ENCODE measurements at regions not wholly inside any gene's neighbourhood (a gene's known extent, or its start where the extent isn't known, plus 50 kb on each side); places are given as distances from the start of the nearest gene placed in this dataset.

DNA sequence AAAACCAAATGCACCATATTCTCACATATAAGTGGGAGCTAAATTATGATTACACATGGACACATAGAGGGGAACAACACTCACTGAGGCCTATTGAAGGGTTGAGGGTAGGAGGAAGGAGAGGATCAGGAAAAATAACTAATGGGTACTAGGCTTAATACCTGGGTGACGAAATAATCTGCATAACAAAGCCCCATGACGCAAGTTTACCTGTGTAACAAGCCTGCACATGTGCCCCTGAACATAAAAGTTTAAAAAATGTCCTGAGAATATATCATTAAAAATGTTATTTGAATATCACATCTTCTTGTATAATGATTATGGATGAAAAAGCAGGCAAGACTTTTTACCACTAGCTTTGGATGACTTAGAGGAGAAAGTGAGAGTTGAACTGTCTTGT, 138.0 kb upstream of the NOVA1 start:
- no peaks in the 10 kb centered on the region for H3K27me3 ChIP-seq (ENCODE audit: low read length)
- H2AFZ ChIP-seq (ENCODE audit: low read depth, low read length, severe bottlenecking) = no peak overlapping the region
- no peaks in the 10 kb centered on the region for H3K9me3 ChIP-seq (ENCODE audit: insufficient read depth, low read length)
- H3F3A ChIP-seq (ENCODE audit: insufficient read depth) = no peaks in the 10 kb centered on the region
- TF ChIP-seq EZH2phosphoT487 (conservative IDR thresholded peaks at IDR 0.05; ENCODE audit: low read length) = no peak
- no peak for TF ChIP-seq CTCF (IDR thresholded peaks at IDR 0.05; ENCODE audit: insufficient read depth, low read length, poor library complexity, severe bottlenecking)
- no peak overlapping the region for H3K27ac ChIP-seq (ENCODE audit: low read depth, low read length)
- H3K9ac ChIP-seq (ENCODE audit: low read length) = no peak overlapping the region
- no peak overlapping the region for H3K4me2 ChIP-seq (ENCODE audit: low read depth, low read length, poor library complexity, severe bottlenecking)
- H4K20me1 ChIP-seq (ENCODE audit: low read depth, low read length) = no peaks in the 10 kb centered on the region
- H3K4me3 ChIP-seq (ENCODE audit: insufficient read depth, low read length, poor library complexity, severe bottlenecking) = no peak overlapping the region
- H3K79me2 ChIP-seq (ENCODE audit: insufficient read depth, low read length) = no peaks in the 10 kb centered on the region
- no peaks in the 10 kb centered on the region for H3K36me3 ChIP-seq (ENCODE audit: low read length)
- H3K9me2 ChIP-seq (replicated peaks; ENCODE audit: insufficient read depth, low read length) = no peaks in the 10 kb centered on the region

DNA sequence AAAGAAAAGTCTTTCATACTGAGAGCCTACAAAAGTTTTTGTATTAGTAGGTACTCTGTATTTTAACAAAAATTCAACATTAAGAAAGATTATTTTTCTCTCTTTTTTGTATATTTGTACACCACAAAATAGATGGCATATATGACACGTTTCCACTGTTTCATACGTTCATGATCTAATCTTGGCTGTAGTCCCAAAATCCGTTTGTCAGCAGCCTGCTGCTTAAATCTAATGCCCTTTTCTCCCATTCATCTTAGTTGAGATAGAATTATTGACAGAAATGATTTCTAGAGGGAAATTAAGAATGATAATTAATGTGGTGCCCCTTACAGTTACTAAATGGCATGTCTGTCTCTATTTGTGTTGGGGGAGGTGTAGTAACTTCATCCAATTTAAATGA, 140.7 kb upstream of the NOVA1 start:
- no peaks in the 10 kb centered on the region for H3K79me2 ChIP-seq (ENCODE audit: insufficient read depth, low read length)
- no peaks in the 10 kb centered on the region for H3K27me3 ChIP-seq (ENCODE audit: low read length)
- no peak overlapping the region for H3K9ac ChIP-seq (ENCODE audit: low read length)
- no peaks in the 10 kb centered on the region for H3K9me2 ChIP-seq (replicated peaks; ENCODE audit: insufficient read depth, low read length)
- H3F3A ChIP-seq (ENCODE audit: insufficient read depth) = no peaks in the 10 kb centered on the region
- no peaks in the 10 kb centered on the region for H3K36me3 ChIP-seq (ENCODE audit: low read length)
- peaks cover 5% of the 10 kb centered on the region; the same call in 1 of the 2 replicates for H3K9me3 ChIP-seq (ENCODE audit: insufficient read depth, low read length)
- TF ChIP-seq CTCF (IDR thresholded peaks at IDR 0.05; ENCODE audit: insufficient read depth, low read length, poor library complexity, severe bottlenecking) = no peak
- TF ChIP-seq EZH2phosphoT487 (conservative IDR thresholded peaks at IDR 0.05; ENCODE audit: low read length) = no peak
- no peak overlapping the region for H2AFZ ChIP-seq (ENCODE audit: low read depth, low read length, severe bottlenecking)
- no peak overlapping the region for H3K4me3 ChIP-seq (ENCODE audit: insufficient read depth, low read length, poor library complexity, severe bottlenecking)
- H3K27ac ChIP-seq (ENCODE audit: low read depth, low read length) = no peak overlapping the region
- H4K20me1 ChIP-seq (ENCODE audit: low read depth, low read length) = no peaks in the 10 kb centered on the region
- H3K4me2 ChIP-seq (ENCODE audit: low read depth, low read length, poor library complexity, severe bottlenecking) = no peak overlapping the region

DNA sequence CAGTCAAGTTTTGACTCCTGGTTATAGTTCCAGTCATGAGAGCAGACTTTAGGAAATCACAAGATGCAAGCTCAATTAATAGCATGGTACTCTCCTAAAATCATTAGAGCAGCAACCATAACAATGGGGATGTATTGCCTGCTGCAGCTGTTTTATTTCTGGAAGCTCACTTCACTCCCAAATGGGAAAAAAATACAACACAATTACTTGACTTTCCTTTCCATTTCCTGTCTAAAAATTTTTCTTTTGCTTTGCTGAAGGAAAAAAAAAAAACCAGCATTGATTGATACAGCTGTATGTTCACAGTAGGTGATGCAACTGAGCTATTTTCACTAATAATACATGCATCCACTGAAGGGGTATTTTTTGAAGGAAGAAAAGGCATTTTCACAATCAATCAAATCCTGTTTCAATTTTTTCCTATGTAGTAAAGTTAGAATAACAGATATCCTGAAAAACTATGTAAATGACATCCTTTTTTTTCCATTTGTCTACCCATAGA, 143.9 kb upstream of the NOVA1 start:
- H3K27ac ChIP-seq (ENCODE audit: low read depth, low read length) = no peak overlapping the region

More for the DNA sequence above, 143.9 kb upstream of the NOVA1 start:
- Histone ChIP-seq H3F3A (ENCODE audit: insufficient read depth) (no peaks in the 10 kb centered on the region), H3K9ac (ENCODE audit: low read length) (no peak overlapping the region), H3K79me2 (ENCODE audit: insufficient read depth, low read length) (no peaks in the 10 kb centered on the region), H3K4me3 (ENCODE audit: insufficient read depth, low read length, poor library complexity, severe bottlenecking) (no peak overlapping the region), H4K20me1 (ENCODE audit: low read depth, low read length) (no peaks in the 10 kb centered on the region), H3K9me3 (ENCODE audit: insufficient read depth, low read length) (peaks cover 5% of the 10 kb centered on the region; the same call in 1 of the 2 replicates), H3K4me2 (ENCODE audit: low read depth, low read length, poor library complexity, severe bottlenecking) (no peak overlapping the region), H2AFZ (ENCODE audit: low read depth, low read length, severe bottlenecking) (no peak overlapping the region), H3K36me3 (ENCODE audit: low read length) (no peaks in the 10 kb centered on the region), H3K27me3 (ENCODE audit: low read length) (no peaks in the 10 kb centered on the region), H3K9me2 (replicated peaks; ENCODE audit: insufficient read depth, low read length) (no peaks in the 10 kb centered on the region)
- TF ChIP-seq EZH2phosphoT487 (conservative IDR thresholded peaks at IDR 0.05; ENCODE audit: low read length) (no peak), CTCF (IDR thresholded peaks at IDR 0.05; ENCODE audit: insufficient read depth, low read length, poor library complexity, severe bottlenecking) (no peak)

Data from SU-DHL-6 (cell line).